A673 (cell line): ENCODE measurements at regions not wholly inside any gene's neighbourhood (a gene's known extent, or its start where the extent isn't known, plus 50 kb on each side); places are given as distances from the start of the nearest gene placed in this dataset.

ENCODE experiments used
- EZH2 ChIP-seq: fragments of 200-600 bp; sonication (generic); IDR thresholded peaks from 2 replicates; pipeline ENCODE4 v1.6.1; 2017; ENCODE audit warnings: borderline replicate concordance, low read depth, mild to moderate bottlenecking, mixed read lengths, antibody characterized with exemption, low read length; ENCODE audit not compliant: poor library complexity, severe bottlenecking
- TF ChIP-seq, protein P1 (sequence below): fragments of 300-800, 200-600 bp; sonication (generic); conservative IDR thresholded peaks from 2 replicates; pipeline ENCODE4 v1.5.1; 2017; ENCODE audit warnings: low read depth, mild to moderate bottlenecking, antibody characterized with exemption, low read length, moderate library complexity, mixed read lengths

DNA sequence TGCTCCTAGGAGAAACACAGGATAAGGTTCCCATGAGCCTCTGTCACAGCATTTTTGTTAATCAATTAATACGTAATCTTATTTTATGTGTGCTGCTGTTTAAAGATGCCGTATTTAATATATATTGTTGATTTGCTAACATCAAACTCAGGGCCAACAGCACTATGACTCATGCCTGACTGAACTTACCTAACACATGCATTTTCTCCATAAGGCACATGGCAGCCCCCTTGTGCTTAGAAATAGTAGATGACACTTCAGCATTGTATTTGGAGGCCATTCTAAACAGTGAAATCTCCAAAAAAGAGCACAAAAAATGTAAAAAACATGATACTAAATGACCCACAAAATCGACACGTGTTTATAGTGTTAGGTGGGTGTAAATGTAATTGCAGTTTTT lies 314.8 kb downstream of the MYCN start:
- TF ChIP-seq, protein P1, sequence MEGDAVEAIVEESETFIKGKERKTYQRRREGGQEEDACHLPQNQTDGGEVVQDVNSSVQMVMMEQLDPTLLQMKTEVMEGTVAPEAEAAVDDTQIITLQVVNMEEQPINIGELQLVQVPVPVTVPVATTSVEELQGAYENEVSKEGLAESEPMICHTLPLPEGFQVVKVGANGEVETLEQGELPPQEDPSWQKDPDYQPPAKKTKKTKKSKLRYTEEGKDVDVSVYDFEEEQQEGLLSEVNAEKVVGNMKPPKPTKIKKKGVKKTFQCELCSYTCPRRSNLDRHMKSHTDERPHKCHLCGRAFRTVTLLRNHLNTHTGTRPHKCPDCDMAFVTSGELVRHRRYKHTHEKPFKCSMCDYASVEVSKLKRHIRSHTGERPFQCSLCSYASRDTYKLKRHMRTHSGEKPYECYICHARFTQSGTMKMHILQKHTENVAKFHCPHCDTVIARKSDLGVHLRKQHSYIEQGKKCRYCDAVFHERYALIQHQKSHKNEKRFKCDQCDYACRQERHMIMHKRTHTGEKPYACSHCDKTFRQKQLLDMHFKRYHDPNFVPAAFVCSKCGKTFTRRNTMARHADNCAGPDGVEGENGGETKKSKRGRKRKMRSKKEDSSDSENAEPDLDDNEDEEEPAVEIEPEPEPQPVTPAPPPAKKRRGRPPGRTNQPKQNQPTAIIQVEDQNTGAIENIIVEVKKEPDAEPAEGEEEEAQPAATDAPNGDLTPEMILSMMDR: no peak
- no peak for TF ChIP-seq EZH2
